Suprapubic skin (tissue), 3 donors: ENCODE measurements at regions not wholly inside any gene's neighbourhood (a gene's known extent, or its start where the extent isn't known, plus 50 kb on each side); places are given as distances from the start of the nearest gene placed in this dataset.

ENCODE experiments used
- EP300 ChIP-seq: sonication (generic); formaldehyde crosslinking; IDR thresholded peaks from one replicate; pipeline ENCODE4 v1.6.1; 2017; ENCODE audit warnings: antibody characterized with exemption
- TF ChIP-seq, protein P1 (sequence below), 2 donors: fragments of 200-600 bp in 1 of 2; fragments of 450-650 bp in 1 of 2; sonication (generic) in 1 of 2; IDR thresholded peaks; one replicate each; pipeline ENCODE4 v1.5.1; 2016 to 2019; ENCODE audit warnings: antibody characterized with exemption in 2 of 2, mild to moderate bottlenecking in 1 of 2, moderate library complexity in 1 of 2

DNA sequence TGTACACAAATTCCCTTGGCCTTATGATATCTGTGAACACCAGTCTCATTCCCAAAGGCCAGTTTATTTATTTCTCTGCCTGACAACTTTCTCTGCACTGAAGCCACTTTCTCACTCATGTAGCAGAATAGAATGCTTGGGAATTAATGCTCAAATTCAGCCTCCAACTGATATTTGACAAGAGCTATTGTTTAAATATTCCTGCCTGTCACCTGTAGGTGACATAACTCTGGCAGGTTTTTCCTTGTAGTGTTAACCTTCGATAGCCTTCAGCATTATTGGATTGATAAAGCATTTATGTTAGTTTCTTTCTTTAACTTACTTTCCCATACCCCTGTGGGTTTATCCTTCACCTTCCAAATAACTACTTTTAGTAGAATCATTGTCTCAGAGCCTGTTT is 1183.2 kb upstream of the ADGRB3 start:
- TF ChIP-seq, protein P1, sequence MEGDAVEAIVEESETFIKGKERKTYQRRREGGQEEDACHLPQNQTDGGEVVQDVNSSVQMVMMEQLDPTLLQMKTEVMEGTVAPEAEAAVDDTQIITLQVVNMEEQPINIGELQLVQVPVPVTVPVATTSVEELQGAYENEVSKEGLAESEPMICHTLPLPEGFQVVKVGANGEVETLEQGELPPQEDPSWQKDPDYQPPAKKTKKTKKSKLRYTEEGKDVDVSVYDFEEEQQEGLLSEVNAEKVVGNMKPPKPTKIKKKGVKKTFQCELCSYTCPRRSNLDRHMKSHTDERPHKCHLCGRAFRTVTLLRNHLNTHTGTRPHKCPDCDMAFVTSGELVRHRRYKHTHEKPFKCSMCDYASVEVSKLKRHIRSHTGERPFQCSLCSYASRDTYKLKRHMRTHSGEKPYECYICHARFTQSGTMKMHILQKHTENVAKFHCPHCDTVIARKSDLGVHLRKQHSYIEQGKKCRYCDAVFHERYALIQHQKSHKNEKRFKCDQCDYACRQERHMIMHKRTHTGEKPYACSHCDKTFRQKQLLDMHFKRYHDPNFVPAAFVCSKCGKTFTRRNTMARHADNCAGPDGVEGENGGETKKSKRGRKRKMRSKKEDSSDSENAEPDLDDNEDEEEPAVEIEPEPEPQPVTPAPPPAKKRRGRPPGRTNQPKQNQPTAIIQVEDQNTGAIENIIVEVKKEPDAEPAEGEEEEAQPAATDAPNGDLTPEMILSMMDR (IDR thresholded peaks at IDR 0.05): no peak
- no peak for TF ChIP-seq EP300
